Brain microvascular endothelial cell (primary cell): ENCODE measurements at regions not wholly inside any gene's neighbourhood (a gene's known extent, or its start where the extent isn't known, plus 50 kb on each side); places are given as distances from the start of the nearest gene placed in this dataset.
A peak's percentile ranks its signal among the peaks of the same experiment; 100 is the strongest.

Source experiments
- DNase-seq: peaks from one replicate; pipeline ENCODE4 v3.0.0-alpha.2; 2020
- H3K27ac ChIP-seq: fragments of 250-450 bp; sonication (Bioruptor Pico); 2 replicates; pipeline ENCODE4 v1.5.1; 2020; ENCODE audit warnings: mild to moderate bottlenecking, moderate library complexity
- H3K27me3 ChIP-seq: fragments of 250-450 bp; sonication (Bioruptor Pico); replicated peaks from 2 replicates; pipeline ENCODE4 v1.5.1; 2020; ENCODE audit warnings: mild to moderate bottlenecking
- H3K36me3 ChIP-seq: fragments of 250-450 bp; sonication (Bioruptor Pico); replicated peaks from 2 replicates; pipeline ENCODE4 v1.5.1; 2020; ENCODE audit warnings: mild to moderate bottlenecking
- H3K4me3 ChIP-seq: 2 replicates; pipeline ENCODE4 v1.5.1; 2011; ENCODE audit warnings: low read depth, mild to moderate bottlenecking, control low read depth, low read length, moderate library complexity
- CTCF ChIP-seq: IDR thresholded peaks from 2 replicates; pipeline ENCODE4 v1.5.1; 2011; ENCODE audit warnings: low read depth, mild to moderate bottlenecking, moderate library complexity, low read length, control low read depth, inconsistent platforms; ENCODE audit errors: missing control alignments
- in situ Hi-C: cut with HindIII; loops from 2 replicates; pipeline ENCODE4 v1.10.0; 2017; ENCODE audit warnings: low sequenced_read_pairs, low pct_ligation_motif_present

DNA sequence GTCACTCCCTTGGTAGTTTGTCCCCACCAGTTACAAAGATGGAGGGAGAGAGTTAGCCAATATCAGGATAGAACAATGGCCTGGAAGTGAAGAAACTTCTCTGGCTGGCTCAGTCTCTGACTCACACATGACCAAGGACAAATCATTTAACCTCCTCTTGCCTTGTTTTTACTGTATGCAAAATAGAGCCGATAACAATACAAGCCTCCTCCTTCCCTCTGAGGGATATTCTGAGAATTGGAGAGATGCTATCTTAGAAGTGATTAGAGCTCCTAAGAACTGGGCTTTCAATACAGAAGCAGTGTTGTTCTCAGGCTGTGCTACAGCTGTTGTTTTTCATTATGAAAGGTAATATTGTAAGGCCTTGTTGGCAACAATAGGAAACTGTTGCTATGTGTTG is 87.7 kb upstream of the EGR2 start:
- no peak for TF ChIP-seq CTCF

DNA sequence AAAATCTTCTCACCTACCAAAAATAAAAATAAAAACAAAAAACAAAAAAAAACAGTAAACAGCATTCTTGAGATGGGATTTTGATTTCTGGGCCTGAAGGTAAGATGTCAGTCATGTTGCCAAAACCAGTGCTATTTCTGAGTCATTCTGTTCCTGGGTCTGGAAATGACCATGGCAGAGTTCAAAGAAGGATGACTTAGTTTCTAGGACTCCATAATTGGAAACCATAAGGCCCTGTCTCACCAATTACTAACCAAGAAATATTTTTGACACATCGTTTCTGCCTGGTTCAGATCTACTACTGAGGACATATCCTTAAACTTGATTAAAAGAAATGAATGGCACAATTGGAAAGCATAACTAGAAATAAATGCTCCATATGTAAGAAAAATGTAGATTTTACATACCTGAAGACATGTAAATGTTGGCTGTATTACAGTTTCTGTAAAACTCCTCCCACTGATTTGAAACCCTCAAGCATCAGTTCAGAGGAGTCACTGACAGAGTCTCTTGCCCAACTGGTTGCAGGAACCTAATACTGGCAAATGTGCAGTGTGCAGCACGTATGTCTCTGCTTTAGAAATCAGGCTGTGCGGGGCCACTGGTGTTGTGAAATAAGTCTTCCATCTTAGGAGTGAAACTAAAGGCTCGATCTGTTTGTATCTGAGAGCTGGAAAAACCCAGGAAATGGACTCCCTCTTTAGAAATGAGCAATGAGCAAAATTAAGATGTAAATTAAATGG is 84.8 kb upstream of the EGR2 start:
- Histone ChIP-seq H3K4me3 (no peak overlapping the region), H3K27me3 (no peaks in the 10 kb centered on the region), H3K36me3 (no peaks in the 10 kb centered on the region), H3K27ac (no peak overlapping the region)
- in situ Hi-C loops = no loop called here
- no peak for TF ChIP-seq CTCF
- no peak for DNase-seq

More for the DNA sequence above, 87.7 kb upstream of the EGR2 start:
- peak; percentile 44 for DNase-seq
- Histone ChIP-seq H3K4me3 (no peak overlapping the region), H3K27ac (no peak overlapping the region), H3K36me3 (no peaks in the 10 kb centered on the region), H3K27me3 (no peaks in the 10 kb centered on the region)
- in situ Hi-C loops = no loop called here

DNA sequence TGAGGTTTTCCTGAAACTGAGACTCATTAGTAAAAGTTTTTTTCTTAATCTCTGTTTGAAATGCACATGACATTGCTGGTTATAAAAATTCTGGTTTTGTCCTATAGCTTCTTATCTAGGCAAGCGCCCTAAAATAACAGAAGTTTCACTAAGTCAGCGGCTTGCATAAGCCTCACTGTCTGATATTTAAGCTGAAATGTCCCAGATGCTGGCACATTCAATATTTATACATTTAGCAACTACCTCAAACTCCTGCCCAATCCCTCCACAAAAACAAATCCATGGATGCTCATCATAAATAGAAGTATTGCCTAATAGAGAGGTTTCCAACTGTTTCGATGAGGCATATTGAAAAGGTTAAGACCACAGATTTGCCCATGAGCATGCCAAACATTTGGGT is 83.1 kb upstream of the EGR2 start:
- in situ Hi-C loops = no loop called here
- H3K4me3 ChIP-seq = no peak overlapping the region
- no peaks in the 10 kb centered on the region for H3K36me3 ChIP-seq
- H3K27me3 ChIP-seq = no peaks in the 10 kb centered on the region
- TF ChIP-seq CTCF = no peak
- no peak for DNase-seq
- H3K27ac ChIP-seq = no peak overlapping the region

DNA sequence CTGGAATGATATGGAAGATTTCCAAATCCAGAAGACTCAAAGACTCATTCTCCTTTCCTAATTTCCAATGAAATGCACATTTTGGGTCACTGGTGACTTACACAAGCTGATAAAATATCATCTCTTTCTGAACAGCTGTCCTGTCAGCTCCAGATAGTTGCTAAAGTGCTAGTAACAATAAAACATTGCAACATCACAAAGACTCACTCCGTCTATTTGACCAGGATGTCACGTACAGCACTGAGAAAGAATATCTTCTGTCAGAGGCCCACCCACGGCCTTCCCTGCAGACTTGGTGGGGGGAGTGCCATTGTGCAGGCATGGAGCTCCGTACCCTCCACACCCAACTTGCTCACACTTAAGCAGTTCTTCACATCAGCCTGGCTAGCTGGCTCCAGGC is 78.9 kb upstream of the EGR2 start:
- TF ChIP-seq CTCF = no peak
- no peaks in the 10 kb centered on the region for H3K27me3 ChIP-seq

GRCh38 chr10:62894156-62894555 is 78.0 kb upstream of the EGR2 start:
- H3K4me3 ChIP-seq = no peak overlapping the region
- H3K27me3 ChIP-seq = no peaks in the 10 kb centered on the region
- no peak for DNase-seq
- in situ Hi-C loops = no loop called here
- no peaks in the 10 kb centered on the region for H3K36me3 ChIP-seq
- TF ChIP-seq CTCF = no peak
- H3K27ac ChIP-seq = no peak overlapping the region

More for the DNA sequence above, 78.9 kb upstream of the EGR2 start:
- H3K27ac ChIP-seq = no peak overlapping the region
- H3K36me3 ChIP-seq = no peaks in the 10 kb centered on the region
- in situ Hi-C loops = no loop called here
- peak; percentile 24 for DNase-seq
- no peak overlapping the region for H3K4me3 ChIP-seq

DNA sequence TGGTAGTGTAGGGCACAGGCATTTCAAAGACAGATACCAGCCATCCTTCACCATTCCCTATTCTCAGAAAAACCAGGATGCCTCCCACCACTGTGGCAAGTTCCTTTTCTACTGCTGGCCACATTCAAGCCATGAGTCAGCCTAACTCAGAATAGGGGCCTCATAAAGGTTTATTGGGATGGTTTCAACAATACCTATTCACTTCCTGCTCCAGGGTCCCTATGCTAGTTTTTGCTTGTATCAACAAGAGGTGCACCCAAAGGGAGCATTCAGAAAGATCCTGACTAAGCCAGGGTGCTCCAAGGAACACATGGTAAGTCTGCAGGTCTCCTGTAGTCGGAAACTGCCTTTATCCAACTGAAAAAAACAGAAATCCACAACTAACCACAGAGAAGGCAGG is 76.9 kb upstream of the EGR2 start:
- no peak for TF ChIP-seq CTCF
- H3K36me3 ChIP-seq = no peaks in the 10 kb centered on the region
- H3K27ac ChIP-seq = no peak overlapping the region
- DNase-seq = no peak
- in situ Hi-C loops = no loop called here
- no peaks in the 10 kb centered on the region for H3K27me3 ChIP-seq
- H3K4me3 ChIP-seq = no peak overlapping the region
